T-helper 22 cell (primary cell): ENCODE measurements at regions not wholly inside any gene's neighbourhood (a gene's known extent, or its start where the extent isn't known, plus 50 kb on each side); places are given as distances from the start of the nearest gene placed in this dataset.
"Not testable (repeated sequence)": the region's sequence is repeated elsewhere in the genome, so short reads cannot be mapped to it uniquely, and the experiment has no call there.

Source experiments
- DNase-seq: peaks from one replicate; pipeline ENCODE4 v3.0.0-alpha.2; 2020; ENCODE audit warnings: low read depth

- DNase-seq, result not testable (repeated sequence)
Measured at GRCh38 chr2:215889240-215889969, 123.9 kb downstream of the MREG start.

- no peak for DNase-seq
Measured at GRCh38 chr2:215888680-215889079, 124.7 kb downstream of the MREG start.

DNA sequence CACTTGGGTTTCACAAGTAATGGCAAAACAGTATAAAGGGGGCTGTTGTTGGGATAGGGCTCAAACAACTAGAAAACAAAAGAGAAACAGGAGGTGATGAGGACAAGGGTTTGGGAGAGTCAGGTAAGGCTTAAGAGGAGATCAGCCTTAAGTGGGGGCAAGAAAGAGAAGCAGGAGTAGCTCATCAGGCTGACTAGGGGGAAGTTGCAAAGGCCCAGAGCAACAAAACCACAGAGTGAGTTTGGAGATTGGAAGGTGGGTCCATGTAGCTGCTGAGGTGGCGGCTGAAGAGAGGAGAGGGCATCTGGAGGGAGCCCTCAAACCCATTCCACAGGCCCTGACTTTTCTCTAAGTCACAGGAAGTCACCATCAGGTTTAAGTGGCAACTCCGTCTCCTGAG is 126.0 kb downstream of the MREG start:
- no peak for DNase-seq

- DNase-seq, result no peak
Measured at GRCh38 chr2:215886022-215886421, 127.3 kb downstream of the MREG start.

DNA sequence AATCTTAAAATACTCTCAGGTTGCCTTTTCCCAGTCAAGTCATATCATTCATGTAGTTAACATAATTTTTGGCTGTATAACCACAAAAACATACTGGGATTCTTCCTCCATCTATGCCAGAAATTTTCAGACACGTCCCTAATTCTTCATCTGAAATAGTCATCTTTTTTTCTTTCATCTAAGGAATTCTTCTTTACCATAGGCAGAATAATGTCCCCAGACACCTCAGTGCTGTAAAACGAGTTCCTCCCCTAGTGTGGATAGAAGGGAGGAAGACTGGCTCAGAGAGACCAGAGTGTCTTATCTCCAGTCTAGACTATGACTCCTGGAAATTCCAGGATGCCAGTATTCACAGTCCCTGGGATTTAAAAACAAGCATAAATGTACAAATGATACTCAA is 127.8 kb downstream of the MREG start:
- no peak for DNase-seq

- DNase-seq, result no peak
Measured at GRCh38 chr2:215884451-215885087, 128.8 kb downstream of the MREG start.

- no peak for DNase-seq
Measured at GRCh38 chr2:215883799-215884198, 129.6 kb downstream of the MREG start.

GRCh38 chr2:215882689-215883088 is 130.7 kb downstream of the MREG start:
- no peak for DNase-seq

- no peak for DNase-seq
Measured at GRCh38 chr2:215881582-215881981, 131.8 kb downstream of the MREG start.

DNA sequence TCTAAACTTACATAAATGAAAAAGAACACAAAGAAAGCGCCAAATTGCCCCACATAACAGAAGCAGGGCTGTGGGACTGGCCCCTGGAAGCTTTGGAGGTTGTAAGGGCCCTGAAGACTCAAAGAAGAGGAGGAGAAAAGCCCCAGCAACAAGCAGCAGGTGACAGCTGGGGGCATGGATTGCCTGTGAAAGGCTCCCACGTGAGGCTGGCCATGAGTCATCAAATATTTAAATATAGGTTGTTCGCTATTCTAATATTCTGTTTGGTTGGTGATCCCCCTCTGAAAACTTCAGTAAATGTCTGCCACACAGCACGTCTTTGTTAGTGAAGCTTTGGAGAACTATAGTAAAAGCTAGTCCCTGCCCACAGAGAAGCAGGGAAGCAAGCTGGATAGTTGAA is 132.4 kb downstream of the MREG start:
- no peak for DNase-seq

DNA sequence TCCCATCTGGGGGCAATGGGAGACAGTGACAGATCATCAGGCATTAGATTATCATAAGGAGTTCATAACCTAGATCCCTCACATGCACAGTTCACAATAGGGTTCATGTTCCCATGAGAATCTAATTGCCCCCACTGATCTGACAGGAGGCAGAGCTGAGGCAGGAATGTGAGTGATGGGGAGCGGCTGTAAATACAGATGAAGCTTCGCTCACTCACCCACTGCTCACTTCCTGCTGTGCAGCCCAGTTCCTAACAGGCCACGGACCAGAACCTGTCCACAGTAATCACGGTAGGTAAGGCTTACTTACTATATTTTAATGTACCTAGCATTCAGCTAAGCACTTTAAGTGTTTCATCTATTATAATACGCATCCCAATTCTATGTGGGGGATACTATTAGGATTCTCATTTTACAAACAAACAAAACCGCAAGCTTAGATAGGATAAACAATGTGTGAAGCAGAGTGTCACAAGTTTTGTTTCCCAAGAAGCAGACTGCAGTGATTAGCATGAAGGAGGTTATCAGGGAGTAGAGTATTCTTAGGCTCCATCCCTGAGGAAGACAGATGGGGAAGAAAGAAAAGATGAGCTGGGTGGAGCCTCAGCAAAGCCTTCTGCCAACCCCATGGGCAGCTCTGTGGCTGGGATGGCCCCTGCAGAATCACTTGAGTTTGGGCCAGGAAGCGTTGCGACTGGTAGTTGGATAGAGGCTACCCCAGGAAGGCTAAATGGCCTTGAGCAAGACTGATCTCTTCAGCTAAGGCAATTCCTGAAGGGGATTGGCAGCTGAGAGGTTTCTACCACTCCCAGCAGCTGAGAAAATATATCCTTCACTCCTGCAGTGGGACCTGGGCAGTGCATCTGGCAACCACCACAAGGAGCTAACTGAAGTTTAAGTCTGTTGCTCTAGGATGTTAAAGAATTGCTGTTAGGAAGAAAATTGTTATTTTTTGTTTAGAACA is 133.1 kb downstream of the MREG start:
- no peak for DNase-seq

- DNase-seq, result no peak
Measured at GRCh38 chr2:215879331-215879730, 134.0 kb downstream of the MREG start.

GRCh38 chr2:215878476-215879063 is 134.8 kb downstream of the MREG start:
- DNase-seq, result no peak

DNA sequence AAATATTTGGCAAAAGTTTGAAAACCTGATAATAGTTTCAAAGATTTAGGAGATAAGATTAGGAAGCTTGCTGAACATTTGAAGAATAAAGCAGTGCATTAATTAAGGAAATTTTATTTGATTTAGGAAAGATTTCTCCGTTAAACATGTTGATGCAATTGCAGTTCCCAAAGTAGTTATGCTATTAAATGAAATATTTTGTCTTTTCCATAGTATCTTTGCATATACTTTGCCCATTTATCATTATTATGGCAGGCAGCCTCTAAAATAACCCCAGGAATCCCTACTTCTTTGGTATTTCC is 136.5 kb downstream of the MREG start:
- DNase-seq, result no peak

DNA sequence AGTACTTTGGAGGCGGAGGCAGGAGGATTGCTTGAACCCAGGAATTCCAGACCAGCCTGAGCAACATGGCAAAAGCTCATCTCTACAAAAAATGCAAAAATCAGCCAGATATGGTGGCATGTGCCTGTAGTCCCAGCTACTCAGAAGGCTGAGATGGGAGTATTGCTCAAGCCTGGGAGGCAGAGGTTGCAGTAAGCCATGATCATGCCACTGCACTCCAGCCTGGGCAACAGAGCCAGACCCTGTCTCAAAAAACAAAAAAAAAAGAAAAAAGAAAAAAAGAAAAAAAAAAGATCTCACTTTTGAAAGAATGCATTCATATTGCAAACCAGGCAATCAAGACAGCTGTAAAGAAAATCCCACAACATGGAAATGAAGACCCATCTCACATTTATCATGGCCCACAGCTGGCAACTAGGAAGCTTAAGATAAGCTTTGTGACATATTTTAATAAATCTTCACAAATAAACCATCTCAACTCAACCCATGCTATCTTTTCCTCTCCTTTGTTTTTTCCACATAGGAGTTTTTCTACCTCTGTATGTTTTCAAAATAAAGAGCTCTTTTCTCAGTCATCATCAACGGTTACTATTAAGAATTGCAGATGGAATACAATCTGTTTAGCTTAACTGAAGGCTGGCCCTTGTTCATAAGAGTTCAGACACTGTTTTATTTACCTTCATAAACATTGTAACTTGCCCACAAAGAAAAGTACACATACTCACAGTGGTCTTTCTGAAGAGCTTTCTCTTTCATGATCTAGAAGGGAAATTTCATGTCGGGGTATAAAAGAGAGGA is 137.0 kb downstream of the MREG start:
- DNase-seq, result no peak

GRCh38 chr2:215874418-215874817 is 138.9 kb downstream of the MREG start:
- no peak for DNase-seq

DNA sequence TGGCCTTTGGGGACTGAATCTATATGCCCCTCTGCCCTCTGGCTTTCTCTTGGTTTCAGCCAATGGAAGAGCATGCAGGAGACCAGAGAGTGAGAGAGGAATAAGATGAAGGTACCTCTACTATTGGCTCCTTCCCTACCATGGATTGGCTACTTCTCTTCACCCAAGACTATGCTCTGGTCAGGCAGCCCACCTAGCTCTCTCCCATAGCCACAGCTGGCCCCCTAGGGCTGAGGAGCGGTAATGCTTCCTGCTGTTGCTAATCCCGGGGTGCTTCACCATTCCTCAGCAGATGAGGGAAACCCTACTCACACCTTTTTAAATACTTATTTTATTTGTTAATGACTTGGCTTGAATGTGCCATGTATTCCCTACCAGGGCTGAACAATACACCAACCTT is 142.4 kb downstream of the MREG start:
- no peak for DNase-seq

- no peak for DNase-seq
Measured at GRCh38 chr2:215870088-215870490, 143.3 kb downstream of the MREG start.

DNA sequence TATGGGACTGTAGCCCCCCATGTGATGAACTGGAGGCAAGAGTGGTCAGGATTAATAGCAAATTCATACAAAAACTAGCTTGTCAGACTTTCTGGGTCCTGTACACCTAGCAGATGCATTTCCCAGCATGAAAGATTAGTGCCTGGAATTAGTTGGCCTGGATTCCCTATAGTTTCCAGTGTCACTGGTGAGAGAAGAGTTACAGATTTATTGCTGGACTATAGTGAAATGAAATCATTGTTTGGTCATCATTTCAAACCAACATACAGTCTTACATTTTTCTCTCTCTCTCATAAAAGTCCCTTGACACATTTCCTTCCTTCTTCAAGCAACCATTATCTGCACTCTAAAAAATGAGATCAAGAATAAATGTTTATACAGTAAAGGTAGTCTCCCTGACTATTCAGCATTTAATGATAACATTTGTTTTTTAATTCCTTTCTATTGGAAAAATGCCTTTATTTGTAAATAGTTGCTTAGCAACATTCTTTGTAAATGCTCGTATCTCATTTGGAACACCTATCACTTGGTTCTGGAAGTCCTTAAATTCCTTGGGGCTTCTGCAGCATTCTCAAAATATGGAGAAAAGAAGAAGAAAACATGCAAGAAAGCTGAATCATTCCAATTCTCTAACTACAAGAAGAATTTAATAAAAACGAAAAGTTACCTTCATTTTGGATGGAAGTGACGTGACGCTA is 144.4 kb downstream of the MREG start:
- DNase-seq, result no peak

DNA sequence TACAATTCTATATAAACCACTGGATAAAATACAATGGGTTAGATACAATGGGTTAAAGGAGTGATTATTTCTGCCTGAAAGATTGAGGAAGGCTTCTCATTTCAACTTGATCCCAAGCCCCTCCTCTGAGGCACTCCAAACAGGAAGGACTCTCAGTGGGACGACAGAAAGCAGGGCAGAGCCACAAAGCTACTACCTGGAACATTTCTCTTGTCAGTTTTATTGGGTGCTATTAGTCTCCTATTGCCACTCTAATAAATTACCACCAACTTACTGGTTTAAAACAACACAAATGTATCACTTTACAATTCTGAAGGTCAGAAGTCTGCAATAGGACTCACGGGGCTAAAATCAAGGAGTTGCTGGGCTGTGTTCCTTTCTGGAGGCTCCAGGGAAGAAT is 146.7 kb downstream of the MREG start:
- DNase-seq, result no peak

GRCh38 chr2:215863687-215864086 is 149.7 kb downstream of the MREG start:
- no peak for DNase-seq
